ENCODE measurements at regions not wholly inside any gene's neighbourhood (a gene's known extent, or its start where the extent isn't known, plus 50 kb on each side); places are given as distances from the start of the nearest gene placed in this dataset.
"Not testable (repeated sequence)": the region's sequence is repeated elsewhere in the genome, so short reads cannot be mapped to it uniquely, and the experiment has no call there.

DNA sequence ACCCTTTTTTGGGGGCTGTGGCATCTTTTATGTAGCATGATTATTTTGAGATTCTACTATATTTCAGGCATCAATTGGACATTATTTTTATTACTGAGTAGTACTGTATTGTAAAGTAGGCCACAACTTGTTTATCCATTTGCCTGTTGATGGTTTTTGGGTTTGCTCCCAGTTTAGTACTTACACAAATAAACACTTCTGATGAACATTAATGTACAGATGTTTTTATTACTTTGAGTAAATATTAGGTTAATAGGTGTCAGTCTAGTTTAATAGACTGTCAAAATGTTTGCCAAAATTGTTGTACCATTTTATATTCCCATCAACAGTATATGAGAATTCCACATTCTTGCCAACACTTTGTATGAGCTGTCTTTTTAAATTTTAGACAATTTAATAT, 214.9 kb upstream of the MAD2L1 start:
- no peak for DNase-seq
- CTCF ChIA-PET, result no interaction called here
- Mint-ChIP-seq H3K36me3 (ENCODE audit: low read depth) (no peaks in the 10 kb centered on the region), H3K9me3 (peaks cover 5% of the 10 kb centered on the region), H3K4me1 (no peaks in the 10 kb centered on the region), H3K27ac (no peak overlapping the region), H3K27me3 (no peaks in the 10 kb centered on the region), H3K4me3 (no peak overlapping the region)
- TF ChIP-seq, protein P1, sequence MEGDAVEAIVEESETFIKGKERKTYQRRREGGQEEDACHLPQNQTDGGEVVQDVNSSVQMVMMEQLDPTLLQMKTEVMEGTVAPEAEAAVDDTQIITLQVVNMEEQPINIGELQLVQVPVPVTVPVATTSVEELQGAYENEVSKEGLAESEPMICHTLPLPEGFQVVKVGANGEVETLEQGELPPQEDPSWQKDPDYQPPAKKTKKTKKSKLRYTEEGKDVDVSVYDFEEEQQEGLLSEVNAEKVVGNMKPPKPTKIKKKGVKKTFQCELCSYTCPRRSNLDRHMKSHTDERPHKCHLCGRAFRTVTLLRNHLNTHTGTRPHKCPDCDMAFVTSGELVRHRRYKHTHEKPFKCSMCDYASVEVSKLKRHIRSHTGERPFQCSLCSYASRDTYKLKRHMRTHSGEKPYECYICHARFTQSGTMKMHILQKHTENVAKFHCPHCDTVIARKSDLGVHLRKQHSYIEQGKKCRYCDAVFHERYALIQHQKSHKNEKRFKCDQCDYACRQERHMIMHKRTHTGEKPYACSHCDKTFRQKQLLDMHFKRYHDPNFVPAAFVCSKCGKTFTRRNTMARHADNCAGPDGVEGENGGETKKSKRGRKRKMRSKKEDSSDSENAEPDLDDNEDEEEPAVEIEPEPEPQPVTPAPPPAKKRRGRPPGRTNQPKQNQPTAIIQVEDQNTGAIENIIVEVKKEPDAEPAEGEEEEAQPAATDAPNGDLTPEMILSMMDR (IDR thresholded peaks at IDR 0.05), result no peak
- intact Hi-C loops (cut with micrococcal nuclease), result no loop called here
- no peak for ATAC-seq (ENCODE audit: low read depth)
- POLR2A ChIA-PET, result no interaction called here

- peaks cover 4% of the 10 kb centered on the region for H3K9me3 Mint-ChIP-seq
- intact Hi-C loops (cut with micrococcal nuclease), result no loop called here
- DNase-seq, result no peak
Measured at GRCh38 chr4:120277391-120277790, 210.7 kb upstream of the MAD2L1 start.

GRCh38 chr4:120266602-120267001, 200.0 kb upstream of the MAD2L1 start:
- Mint-ChIP-seq H3K27ac (no peak overlapping the region), H3K27me3 (no peaks in the 10 kb centered on the region), H3K4me1 (no peaks in the 10 kb centered on the region), H3K9me3 (peaks cover 1% of the 10 kb centered on the region), H3K4me3 (no peak overlapping the region), H3K36me3 (ENCODE audit: low read depth) (no peaks in the 10 kb centered on the region)
- ATAC-seq (ENCODE audit: low read depth), result no peak
- DNase-seq, result no peak
- TF ChIP-seq, protein P1 (IDR thresholded peaks at IDR 0.05), result no peak
- intact Hi-C loops (cut with micrococcal nuclease), result no loop called here
- ChIA-PET CTCF (no interaction called here), POLR2A (no interaction called here)

More at GRCh38 chr4:120277391-120277790, 210.7 kb upstream of the MAD2L1 start:
- POLR2A ChIA-PET, result no interaction called here
- ATAC-seq (ENCODE audit: low read depth), result no peak
- CTCF ChIA-PET, result no interaction called here
- no peaks in the 10 kb centered on the region for H3K36me3 Mint-ChIP-seq (ENCODE audit: low read depth)
- H3K4me3 Mint-ChIP-seq, result no peak overlapping the region
- H3K27ac Mint-ChIP-seq, result no peak overlapping the region
- no peaks in the 10 kb centered on the region for H3K4me1 Mint-ChIP-seq
- no peaks in the 10 kb centered on the region for H3K27me3 Mint-ChIP-seq
- TF ChIP-seq, protein P1 (IDR thresholded peaks at IDR 0.05), result no peak

GRCh38 chr4:120263618-120264017, 197.0 kb upstream of the MAD2L1 start:
- Mint-ChIP-seq H3K27me3 (no peaks in the 10 kb centered on the region), H3K27ac (no peak overlapping the region), H3K36me3 (ENCODE audit: low read depth) (no peaks in the 10 kb centered on the region), H3K9me3 (peaks cover 4% of the 10 kb centered on the region), H3K4me3 (no peak overlapping the region), H3K4me1 (no peaks in the 10 kb centered on the region)
- TF ChIP-seq, protein P1 (IDR thresholded peaks at IDR 0.05), result no peak
- ChIA-PET CTCF (no interaction called here), POLR2A (no interaction called here)
- DNase-seq, result no peak
- intact Hi-C loops (cut with micrococcal nuclease), result no loop called here
- ATAC-seq (ENCODE audit: low read depth), result no peak

- POLR2A ChIA-PET, result no interaction called here
- Mint-ChIP-seq H3K27ac (no peak overlapping the region), H3K4me3 (no peak overlapping the region), H3K4me1 (no peaks in the 10 kb centered on the region), H3K36me3 (ENCODE audit: low read depth) (no peaks in the 10 kb centered on the region), H3K27me3 (no peaks in the 10 kb centered on the region), H3K9me3 (peaks cover 4% of the 10 kb centered on the region)
- TF ChIP-seq, protein P1 (IDR thresholded peaks at IDR 0.05), result no peak
- CTCF ChIA-PET, result no interaction called here
- no peak for ATAC-seq (ENCODE audit: low read depth)
- no peak for DNase-seq
- intact Hi-C loops (cut with micrococcal nuclease), result no loop called here
Measured at GRCh38 chr4:120261117-120261516, 194.5 kb upstream of the MAD2L1 start.

DNA sequence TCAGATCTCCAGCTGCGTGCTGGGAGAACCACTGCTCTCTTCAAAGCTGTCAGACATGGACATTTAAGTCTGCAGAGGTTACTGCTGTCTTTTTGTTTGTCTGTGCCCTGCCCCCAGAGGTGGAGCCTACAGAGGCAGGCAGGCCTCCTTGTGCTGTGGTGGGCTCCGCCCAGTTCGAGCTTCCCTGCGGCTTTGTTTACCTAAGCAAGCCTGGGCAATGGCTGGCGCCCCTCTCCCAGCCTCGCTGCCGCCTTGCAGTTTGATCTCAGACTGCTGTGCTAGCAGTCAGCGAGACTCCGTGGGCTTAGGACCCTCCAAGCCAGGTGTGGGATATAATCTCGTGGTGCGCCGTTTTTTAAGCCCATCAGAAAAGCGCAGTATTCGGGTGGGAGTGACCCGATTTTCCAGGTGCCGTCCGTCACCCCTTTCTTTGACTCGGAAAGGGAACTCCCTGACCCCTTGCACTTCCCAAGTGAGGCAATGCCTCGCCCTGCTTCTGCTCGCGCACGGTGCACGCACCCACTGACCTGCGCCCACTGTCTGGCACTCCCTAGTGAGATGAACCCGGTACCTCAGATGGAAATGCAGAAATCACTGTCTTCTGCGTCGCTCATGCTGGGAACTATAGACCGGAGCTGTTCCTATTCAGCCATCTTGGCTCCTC, 189.6 kb upstream of the MAD2L1 start:
- H3K27ac Mint-ChIP-seq; POLR2A ChIA-PET; ATAC-seq (ENCODE audit: low read depth); H3K27me3 Mint-ChIP-seq; intact Hi-C loops (cut with micrococcal nuclease); H3K36me3 Mint-ChIP-seq (ENCODE audit: low read depth); H3K4me3 Mint-ChIP-seq; DNase-seq; CTCF ChIA-PET; H3K4me1 Mint-ChIP-seq; H3K9me3 Mint-ChIP-seq: not testable (repeated sequence)

All from activated B cell treated with CpG ODN at 0.5 μM for 24 hours (primary cell).